ENCODE measurements at regions not wholly inside any gene's neighbourhood (a gene's known extent, or its start where the extent isn't known, plus 50 kb on each side); places are given as distances from the start of the nearest gene placed in this dataset.

DNA sequence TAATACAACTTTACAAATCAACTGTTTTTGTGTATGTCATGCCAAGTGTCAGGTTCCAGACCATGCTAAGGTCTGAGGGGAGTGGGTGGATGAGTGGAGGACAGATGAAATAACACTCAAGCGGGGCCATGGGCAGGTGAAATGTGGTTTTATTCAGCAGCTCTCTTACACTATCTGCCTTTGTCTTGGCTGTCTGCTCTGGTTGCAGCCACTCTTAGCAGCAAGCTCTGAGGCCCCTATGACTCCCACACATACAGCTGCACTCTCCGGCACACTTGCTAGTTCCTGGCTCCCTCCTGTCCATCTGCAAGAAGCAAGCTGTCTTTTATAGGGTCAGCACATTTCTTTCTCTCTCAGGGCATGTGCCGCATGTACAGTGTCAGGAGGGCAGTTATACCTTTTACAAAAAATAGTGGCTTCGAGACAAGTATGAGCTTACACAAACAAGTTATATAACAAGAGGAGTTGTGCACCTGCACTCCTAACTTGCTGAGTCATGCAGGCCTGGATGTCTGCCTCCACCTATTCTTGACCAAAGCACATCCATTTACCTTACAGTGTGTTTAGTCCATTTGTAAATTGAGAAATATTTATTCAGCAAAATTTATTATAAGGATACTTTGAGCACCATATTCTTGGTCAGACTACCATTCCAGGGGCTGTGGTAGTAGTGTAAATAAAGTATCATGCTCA, 683.7 kb upstream of the CBLB start:
- H2BK5ac ChIP-seq (ENCODE audit: low read length) = no peak overlapping the region
- H3K27me3 ChIP-seq (ENCODE audit: control insufficient read depth in 3 of 3, insufficient read depth in 3 of 3, low read depth in 1 of 3, low read length in 3 of 3) = no peaks in the 10 kb centered on the region
- no peak overlapping the region for H2BK12ac ChIP-seq (ENCODE audit: low read length)
- no peak overlapping the region for H2AK5ac ChIP-seq (ENCODE audit: low read depth, low read length)
- H3K9me3 ChIP-seq (replicated peaks in 1 of 2; ENCODE audit: control insufficient read depth in 2 of 2, insufficient read depth in 1 of 2, low read depth in 1 of 2, low read length in 2 of 2) = peaks cover 6 to 13% of the 10 kb centered on the region in 2 donors
- no peak overlapping the region for H2BK15ac ChIP-seq (ENCODE audit: low read length)
- no peak for DNase-seq (ENCODE audit: low spot score)
- WGBS, 2 donors (ENCODE audit: extremely low coverage in 2 of 2, insufficient read length in 2 of 2, insufficient replicate concordance in 1 of 2) = no CpG with 5 or more reads among the region's 4 CpGs
- H3K14ac ChIP-seq (ENCODE audit: low read length) = no peak overlapping the region
- H3K9ac ChIP-seq (ENCODE audit: low read depth, low read length, poor library complexity) = no peak overlapping the region
- no peak overlapping the region for H3K4me2 ChIP-seq (ENCODE audit: insufficient read depth, low read length, poor library complexity, severe bottlenecking)
- no peaks in the 10 kb centered on the region for H3K79me1 ChIP-seq (ENCODE audit: low read depth, low read length)
- H3K36me3 ChIP-seq (replicated peaks in 1 of 2; ENCODE audit: control insufficient read depth in 2 of 2, insufficient read depth in 2 of 2, low read length in 2 of 2) = no peaks in the 10 kb centered on the region
- H4K91ac ChIP-seq (ENCODE audit: low read depth, low read length, poor library complexity) = no peak overlapping the region
- H2BK120ac ChIP-seq (ENCODE audit: low read depth, low read length) = no peak overlapping the region
- H3K18ac ChIP-seq (ENCODE audit: low read length) = no peak overlapping the region
- no peaks in the 10 kb centered on the region for H3K4me1 ChIP-seq (ENCODE audit: control insufficient read depth in 2 of 2, insufficient read depth in 1 of 2, low read depth in 1 of 2, low read length in 2 of 2)
- no peak overlapping the region for H3K27ac ChIP-seq (replicated peaks; ENCODE audit: low read length)
- H3K23ac ChIP-seq (ENCODE audit: low read depth, low read length, poor library complexity) = no peak overlapping the region
- H3K4ac ChIP-seq (ENCODE audit: low read length) = no peak overlapping the region
- no peak overlapping the region for H4K8ac ChIP-seq (ENCODE audit: low read depth, low read length)
- no peak overlapping the region for H3K4me3 ChIP-seq (ENCODE audit: low read length in 2 of 2)
- no peak overlapping the region for H2AFZ ChIP-seq (ENCODE audit: low read length)

DNA sequence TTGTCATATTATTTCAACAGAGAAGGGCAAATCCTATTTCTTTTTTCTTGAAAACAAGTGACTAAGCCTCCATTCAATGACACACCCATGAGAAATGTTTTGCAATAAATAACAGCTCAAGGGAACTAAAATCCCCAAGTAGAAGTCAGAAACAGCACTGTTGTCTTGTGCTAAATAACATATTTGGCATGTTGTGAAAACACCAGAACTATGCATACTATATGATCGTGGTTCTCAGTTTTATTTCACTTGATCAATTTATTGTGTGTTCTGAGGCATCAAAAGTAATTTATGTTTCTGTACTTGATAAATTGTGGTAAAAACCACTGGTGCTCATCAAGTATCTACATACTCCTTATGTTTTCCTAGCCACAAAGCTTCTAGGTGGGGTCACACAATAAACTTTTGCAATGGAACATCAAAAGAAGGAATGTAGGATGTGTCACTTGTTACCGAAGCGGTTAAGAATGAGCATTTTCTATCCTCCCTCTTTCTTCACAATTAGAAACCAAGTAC, 691.7 kb upstream of the CBLB start:
- Histone ChIP-seq H3K79me1 (ENCODE audit: low read depth, low read length) (no peaks in the 10 kb centered on the region), H3K4me2 (ENCODE audit: insufficient read depth, low read length, poor library complexity, severe bottlenecking) (no peak overlapping the region), H3K23ac (ENCODE audit: low read depth, low read length, poor library complexity) (no peak overlapping the region), H4K91ac (ENCODE audit: low read depth, low read length, poor library complexity) (no peak overlapping the region), H2AFZ (ENCODE audit: low read length) (peak overlapping the region; percentile 26), H3K9me3 (replicated peaks in 1 of 2; ENCODE audit: control insufficient read depth in 2 of 2, insufficient read depth in 1 of 2, low read depth in 1 of 2, low read length in 2 of 2) (no peaks in the 10 kb centered on the region), H3K36me3 (replicated peaks in 1 of 2; ENCODE audit: control insufficient read depth in 2 of 2, insufficient read depth in 2 of 2, low read length in 2 of 2) (no peaks in the 10 kb centered on the region), H3K4ac (ENCODE audit: low read length) (no peak overlapping the region), H3K27ac (replicated peaks; ENCODE audit: low read length) (no peak overlapping the region), H3K27me3 (ENCODE audit: control insufficient read depth in 3 of 3, insufficient read depth in 3 of 3, low read depth in 1 of 3, low read length in 3 of 3) (no peaks in the 10 kb centered on the region), H3K18ac (ENCODE audit: low read length) (no peak overlapping the region), H3K14ac (ENCODE audit: low read length) (no peak overlapping the region), H2AK5ac (ENCODE audit: low read depth, low read length) (no peak overlapping the region), H2BK5ac (ENCODE audit: low read length) (no peak overlapping the region), H2BK120ac (ENCODE audit: low read depth, low read length) (no peak overlapping the region), H3K4me3 (ENCODE audit: low read length in 2 of 2) (no peak overlapping the region), H4K8ac (ENCODE audit: low read depth, low read length) (no peak overlapping the region), H3K9ac (ENCODE audit: low read depth, low read length, poor library complexity) (no peak overlapping the region), H2BK12ac (ENCODE audit: low read length) (no peak overlapping the region), H3K4me1 (ENCODE audit: control insufficient read depth in 2 of 2, insufficient read depth in 1 of 2, low read depth in 1 of 2, low read length in 2 of 2) (no peaks in the 10 kb centered on the region), H2BK15ac (ENCODE audit: low read length) (no peak overlapping the region)
- no CpG with 5 or more reads among the region's 3 CpGs for WGBS, 2 donors (ENCODE audit: extremely low coverage in 2 of 2, insufficient read length in 2 of 2, insufficient replicate concordance in 1 of 2)
- no peak for DNase-seq (ENCODE audit: low spot score)

DNA sequence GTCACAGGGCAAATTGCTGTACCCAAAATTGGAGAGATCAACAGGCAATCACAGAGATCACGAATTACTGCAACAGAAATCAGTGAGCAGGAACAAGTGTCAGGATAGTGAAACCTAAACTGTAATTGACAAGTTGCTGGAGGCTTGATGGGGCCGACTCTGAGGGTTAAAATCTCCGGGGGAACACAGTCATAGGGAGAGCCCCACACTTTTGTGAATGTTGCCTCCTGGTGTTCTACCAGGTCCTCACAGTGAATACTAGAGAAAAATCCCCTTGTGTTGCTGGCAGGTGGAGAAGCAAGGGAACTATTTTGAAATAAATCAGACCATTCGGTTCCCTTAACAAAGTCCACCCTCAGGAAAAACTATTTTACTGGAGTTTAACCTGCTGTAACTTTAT, 697.5 kb upstream of the CBLB start:
- Histone ChIP-seq H2BK12ac (ENCODE audit: low read length) (no peak overlapping the region), H3K9ac (ENCODE audit: low read depth, low read length, poor library complexity) (no peak overlapping the region), H3K79me1 (ENCODE audit: low read depth, low read length) (no peaks in the 10 kb centered on the region), H2BK15ac (ENCODE audit: low read length) (no peak overlapping the region), H2BK120ac (ENCODE audit: low read depth, low read length) (no peak overlapping the region), H3K4me2 (ENCODE audit: insufficient read depth, low read length, poor library complexity, severe bottlenecking) (no peak overlapping the region), H2BK5ac (ENCODE audit: low read length) (no peak overlapping the region), H3K4ac (ENCODE audit: low read length) (no peak overlapping the region), H3K4me1 (ENCODE audit: control insufficient read depth in 2 of 2, insufficient read depth in 1 of 2, low read depth in 1 of 2, low read length in 2 of 2) (no peaks in the 10 kb centered on the region), H3K14ac (ENCODE audit: low read length) (no peak overlapping the region), H3K4me3 (ENCODE audit: low read length in 2 of 2) (no peak overlapping the region), H3K23ac (ENCODE audit: low read depth, low read length, poor library complexity) (no peak overlapping the region), H2AK5ac (ENCODE audit: low read depth, low read length) (no peak overlapping the region), H3K27ac (replicated peaks; ENCODE audit: low read length) (no peak overlapping the region), H4K91ac (ENCODE audit: low read depth, low read length, poor library complexity) (no peak overlapping the region), H2AFZ (ENCODE audit: low read length) (peak overlapping the region; percentile 5), H3K9me3 (replicated peaks in 1 of 2; ENCODE audit: control insufficient read depth in 2 of 2, insufficient read depth in 1 of 2, low read depth in 1 of 2, low read length in 2 of 2) (no peaks in the 10 kb centered on the region), H3K18ac (ENCODE audit: low read length) (no peak overlapping the region), H4K8ac (ENCODE audit: low read depth, low read length) (no peak overlapping the region), H3K36me3 (replicated peaks in 1 of 2; ENCODE audit: control insufficient read depth in 2 of 2, insufficient read depth in 2 of 2, low read length in 2 of 2) (no peaks in the 10 kb centered on the region), H3K27me3 (ENCODE audit: control insufficient read depth in 3 of 3, insufficient read depth in 3 of 3, low read depth in 1 of 3, low read length in 3 of 3) (no peaks in the 10 kb centered on the region)
- no CpG with 5 or more reads among the region's 4 CpGs for WGBS, 2 donors (ENCODE audit: extremely low coverage in 2 of 2, insufficient read length in 2 of 2, insufficient replicate concordance in 1 of 2)
- DNase-seq (ENCODE audit: low spot score) = no peak

DNA sequence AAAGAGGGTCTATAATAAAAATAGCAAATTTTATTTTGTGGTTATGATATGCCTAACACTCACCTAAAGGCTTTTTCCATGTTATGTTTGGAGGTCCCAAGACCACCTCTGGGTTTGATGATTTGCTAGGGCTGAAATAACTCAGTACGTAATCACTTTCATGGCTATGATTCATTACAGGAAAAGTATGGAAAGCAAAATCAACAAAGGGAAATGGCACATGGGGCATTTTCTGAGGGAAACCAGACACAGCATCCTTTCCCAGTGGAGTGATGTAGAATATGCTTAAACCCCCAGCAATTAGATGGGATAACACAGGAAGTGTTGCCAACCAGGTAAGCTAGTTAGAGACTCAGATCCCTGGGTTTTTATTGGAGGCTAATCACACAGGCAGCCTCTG, 701.6 kb upstream of the CBLB start:
- WGBS, 2 donors (ENCODE audit: extremely low coverage in 2 of 2, insufficient read length in 2 of 2, insufficient replicate concordance in 1 of 2) = no CpG with 5 or more reads among the region's 1 CpG

More for the DNA sequence above, 701.6 kb upstream of the CBLB start:
- no peaks in the 10 kb centered on the region for H3K27me3 ChIP-seq (ENCODE audit: control insufficient read depth in 3 of 3, insufficient read depth in 3 of 3, low read depth in 1 of 3, low read length in 3 of 3)
- H4K91ac ChIP-seq (ENCODE audit: low read depth, low read length, poor library complexity) = no peak overlapping the region
- no peak overlapping the region for H2AFZ ChIP-seq (ENCODE audit: low read length)
- no peak overlapping the region for H3K4ac ChIP-seq (ENCODE audit: low read length)
- H3K18ac ChIP-seq (ENCODE audit: low read length) = no peak overlapping the region
- no peak overlapping the region for H2BK120ac ChIP-seq (ENCODE audit: low read depth, low read length)
- no peaks in the 10 kb centered on the region for H3K79me1 ChIP-seq (ENCODE audit: low read depth, low read length)
- no peak overlapping the region for H3K23ac ChIP-seq (ENCODE audit: low read depth, low read length, poor library complexity)
- no peak overlapping the region for H4K8ac ChIP-seq (ENCODE audit: low read depth, low read length)
- no peak overlapping the region for H3K14ac ChIP-seq (ENCODE audit: low read length)
- H3K4me3 ChIP-seq (ENCODE audit: low read length in 2 of 2) = no peak overlapping the region
- no peaks in the 10 kb centered on the region for H3K4me1 ChIP-seq (ENCODE audit: control insufficient read depth in 2 of 2, insufficient read depth in 1 of 2, low read depth in 1 of 2, low read length in 2 of 2)
- H3K9me3 ChIP-seq (replicated peaks in 1 of 2; ENCODE audit: control insufficient read depth in 2 of 2, insufficient read depth in 1 of 2, low read depth in 1 of 2, low read length in 2 of 2) = no peaks in the 10 kb centered on the region
- H2BK15ac ChIP-seq (ENCODE audit: low read length) = no peak overlapping the region
- no peaks in the 10 kb centered on the region for H3K36me3 ChIP-seq (replicated peaks in 1 of 2; ENCODE audit: control insufficient read depth in 2 of 2, insufficient read depth in 2 of 2, low read length in 2 of 2)
- no peak overlapping the region for H2AK5ac ChIP-seq (ENCODE audit: low read depth, low read length)
- no peak overlapping the region for H2BK5ac ChIP-seq (ENCODE audit: low read length)
- H2BK12ac ChIP-seq (ENCODE audit: low read length) = no peak overlapping the region
- DNase-seq (ENCODE audit: low spot score) = no peak
- H3K9ac ChIP-seq (ENCODE audit: low read depth, low read length, poor library complexity) = no peak overlapping the region
- no peak overlapping the region for H3K27ac ChIP-seq (replicated peaks; ENCODE audit: low read length)
- no peak overlapping the region for H3K4me2 ChIP-seq (ENCODE audit: insufficient read depth, low read length, poor library complexity, severe bottlenecking)

Data from neuronal stem cell (in vitro differentiated cells).